WTC11 (cell line): ENCODE measurements at regions not wholly inside any gene's neighbourhood (a gene's known extent, or its start where the extent isn't known, plus 50 kb on each side); places are given as distances from the start of the nearest gene placed in this dataset.

ENCODE experiments used
- E2F4 ChIP-seq: sonication (generic); formaldehyde crosslinking; IDR thresholded peaks from 2 replicates; pipeline ENCODE4 v1.8.1; 2022; ENCODE audit warnings: low read depth, mild to moderate bottlenecking, moderate library complexity, missing genetic modification reagents, borderline replicate concordance
- ERG ChIP-seq: fragments of 250-450 bp; sonication (Bioruptor Pico); IDR thresholded peaks from 2 replicates; pipeline ENCODE4 v1.8.0; 2021; ENCODE audit warnings: mild to moderate bottlenecking
- FOXP1 ChIP-seq: sonication (generic); formaldehyde crosslinking; IDR thresholded peaks from 2 replicates; pipeline ENCODE4 v1.8.0; 2022; ENCODE audit warnings: missing genetic modification reagents, mild to moderate bottlenecking, moderate library complexity, borderline replicate concordance
- GTF2I ChIP-seq: fragments of 250-450 bp; sonication (Bioruptor Pico); conservative IDR thresholded peaks from 2 replicates; pipeline ENCODE4 v1.4.0; 2021; ENCODE audit warnings: mild to moderate bottlenecking
- NR1H2 ChIP-seq: sonication (generic); formaldehyde crosslinking; IDR thresholded peaks from 2 replicates; pipeline ENCODE4 v1.9.0; 2021; ENCODE audit warnings: mild to moderate bottlenecking, moderate library complexity, missing genetic modification reagents
- NR2C2 ChIP-seq: sonication (generic); formaldehyde crosslinking; IDR thresholded peaks from 2 replicates; pipeline ENCODE4 v1.8.0; 2022; ENCODE audit warnings: mild to moderate bottlenecking, missing genetic modification reagents
- RORB ChIP-seq: fragments of 250-450 bp; sonication (Bioruptor Pico); IDR thresholded peaks from 2 replicates; pipeline ENCODE4 v1.9.0; 2021; ENCODE audit warnings: mild to moderate bottlenecking
- ZMAT4 ChIP-seq: fragments of 250-450 bp; sonication (Bioruptor Pico); IDR thresholded peaks from 2 replicates; pipeline ENCODE4 v1.9.0; 2021; ENCODE audit warnings: mild to moderate bottlenecking
- ZNF232 ChIP-seq: sonication (generic); formaldehyde crosslinking; IDR thresholded peaks from 2 replicates; pipeline ENCODE4 v1.8.0; 2022; ENCODE audit warnings: mild to moderate bottlenecking, missing genetic modification reagents
- ZNF281 ChIP-seq: sonication (generic); formaldehyde crosslinking; IDR thresholded peaks from 2 replicates; pipeline ENCODE4 v1.8.0; 2023; ENCODE audit warnings: mild to moderate bottlenecking, missing genetic modification reagents
- TF ChIP-seq, protein P1 (sequence below): sonication (generic); formaldehyde crosslinking; IDR thresholded peaks from 2 replicates; pipeline ENCODE4 v1.8.1; 2023; ENCODE audit warnings: mild to moderate bottlenecking, missing genetic modification reagents, borderline replicate concordance
- TF ChIP-seq, protein P2 (sequence below): fragments of 250-450 bp; sonication (Bioruptor Pico); IDR thresholded peaks from 2 replicates; pipeline ENCODE4 v1.9.0; 2021; ENCODE audit warnings: mild to moderate bottlenecking
- TF ChIP-seq, protein P3 (sequence below): sonication (generic); formaldehyde crosslinking; IDR thresholded peaks from 2 replicates; pipeline ENCODE4 v1.8.1; 2022; ENCODE audit warnings: low read depth, missing genetic modification reagents, borderline replicate concordance

- no peak for TF ChIP-seq ZNF281 (CRISPR knock-in tag)
- TF ChIP-seq E2F4 (CRISPR knock-in tag): no peak
- no peak for TF ChIP-seq NR1H2 (CRISPR knock-in tag)
- TF ChIP-seq RORB (CRISPR knock-in tag): no peak
- TF ChIP-seq, protein P1, sequence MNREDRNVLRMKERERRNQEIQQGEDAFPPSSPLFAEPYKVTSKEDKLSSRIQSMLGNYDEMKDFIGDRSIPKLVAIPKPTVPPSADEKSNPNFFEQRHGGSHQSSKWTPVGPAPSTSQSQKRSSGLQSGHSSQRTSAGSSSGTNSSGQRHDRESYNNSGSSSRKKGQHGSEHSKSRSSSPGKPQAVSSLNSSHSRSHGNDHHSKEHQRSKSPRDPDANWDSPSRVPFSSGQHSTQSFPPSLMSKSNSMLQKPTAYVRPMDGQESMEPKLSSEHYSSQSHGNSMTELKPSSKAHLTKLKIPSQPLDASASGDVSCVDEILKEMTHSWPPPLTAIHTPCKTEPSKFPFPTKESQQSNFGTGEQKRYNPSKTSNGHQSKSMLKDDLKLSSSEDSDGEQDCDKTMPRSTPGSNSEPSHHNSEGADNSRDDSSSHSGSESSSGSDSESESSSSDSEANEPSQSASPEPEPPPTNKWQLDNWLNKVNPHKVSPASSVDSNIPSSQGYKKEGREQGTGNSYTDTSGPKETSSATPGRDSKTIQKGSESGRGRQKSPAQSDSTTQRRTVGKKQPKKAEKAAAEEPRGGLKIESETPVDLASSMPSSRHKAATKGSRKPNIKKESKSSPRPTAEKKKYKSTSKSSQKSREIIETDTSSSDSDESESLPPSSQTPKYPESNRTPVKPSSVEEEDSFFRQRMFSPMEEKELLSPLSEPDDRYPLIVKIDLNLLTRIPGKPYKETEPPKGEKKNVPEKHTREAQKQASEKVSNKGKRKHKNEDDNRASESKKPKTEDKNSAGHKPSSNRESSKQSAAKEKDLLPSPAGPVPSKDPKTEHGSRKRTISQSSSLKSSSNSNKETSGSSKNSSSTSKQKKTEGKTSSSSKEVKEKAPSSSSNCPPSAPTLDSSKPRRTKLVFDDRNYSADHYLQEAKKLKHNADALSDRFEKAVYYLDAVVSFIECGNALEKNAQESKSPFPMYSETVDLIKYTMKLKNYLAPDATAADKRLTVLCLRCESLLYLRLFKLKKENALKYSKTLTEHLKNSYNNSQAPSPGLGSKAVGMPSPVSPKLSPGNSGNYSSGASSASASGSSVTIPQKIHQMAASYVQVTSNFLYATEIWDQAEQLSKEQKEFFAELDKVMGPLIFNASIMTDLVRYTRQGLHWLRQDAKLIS (CRISPR knock-in tag): no peak
- TF ChIP-seq FOXP1: no peak
- no peak for TF ChIP-seq GTF2I (CRISPR knock-in tag)
- no peak for TF ChIP-seq ZNF232 (CRISPR knock-in tag)
- TF ChIP-seq ZMAT4 (CRISPR knock-in tag): no peak
- TF ChIP-seq, protein P2, sequence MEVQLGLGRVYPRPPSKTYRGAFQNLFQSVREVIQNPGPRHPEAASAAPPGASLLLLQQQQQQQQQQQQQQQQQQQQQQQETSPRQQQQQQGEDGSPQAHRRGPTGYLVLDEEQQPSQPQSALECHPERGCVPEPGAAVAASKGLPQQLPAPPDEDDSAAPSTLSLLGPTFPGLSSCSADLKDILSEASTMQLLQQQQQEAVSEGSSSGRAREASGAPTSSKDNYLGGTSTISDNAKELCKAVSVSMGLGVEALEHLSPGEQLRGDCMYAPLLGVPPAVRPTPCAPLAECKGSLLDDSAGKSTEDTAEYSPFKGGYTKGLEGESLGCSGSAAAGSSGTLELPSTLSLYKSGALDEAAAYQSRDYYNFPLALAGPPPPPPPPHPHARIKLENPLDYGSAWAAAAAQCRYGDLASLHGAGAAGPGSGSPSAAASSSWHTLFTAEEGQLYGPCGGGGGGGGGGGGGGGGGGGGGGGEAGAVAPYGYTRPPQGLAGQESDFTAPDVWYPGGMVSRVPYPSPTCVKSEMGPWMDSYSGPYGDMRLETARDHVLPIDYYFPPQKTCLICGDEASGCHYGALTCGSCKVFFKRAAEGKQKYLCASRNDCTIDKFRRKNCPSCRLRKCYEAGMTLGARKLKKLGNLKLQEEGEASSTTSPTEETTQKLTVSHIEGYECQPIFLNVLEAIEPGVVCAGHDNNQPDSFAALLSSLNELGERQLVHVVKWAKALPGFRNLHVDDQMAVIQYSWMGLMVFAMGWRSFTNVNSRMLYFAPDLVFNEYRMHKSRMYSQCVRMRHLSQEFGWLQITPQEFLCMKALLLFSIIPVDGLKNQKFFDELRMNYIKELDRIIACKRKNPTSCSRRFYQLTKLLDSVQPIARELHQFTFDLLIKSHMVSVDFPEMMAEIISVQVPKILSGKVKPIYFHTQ (CRISPR knock-in tag): no peak
- TF ChIP-seq NR2C2 (CRISPR knock-in tag): no peak
- no peak for TF ChIP-seq ERG (CRISPR knock-in tag)
- TF ChIP-seq, protein P3, sequence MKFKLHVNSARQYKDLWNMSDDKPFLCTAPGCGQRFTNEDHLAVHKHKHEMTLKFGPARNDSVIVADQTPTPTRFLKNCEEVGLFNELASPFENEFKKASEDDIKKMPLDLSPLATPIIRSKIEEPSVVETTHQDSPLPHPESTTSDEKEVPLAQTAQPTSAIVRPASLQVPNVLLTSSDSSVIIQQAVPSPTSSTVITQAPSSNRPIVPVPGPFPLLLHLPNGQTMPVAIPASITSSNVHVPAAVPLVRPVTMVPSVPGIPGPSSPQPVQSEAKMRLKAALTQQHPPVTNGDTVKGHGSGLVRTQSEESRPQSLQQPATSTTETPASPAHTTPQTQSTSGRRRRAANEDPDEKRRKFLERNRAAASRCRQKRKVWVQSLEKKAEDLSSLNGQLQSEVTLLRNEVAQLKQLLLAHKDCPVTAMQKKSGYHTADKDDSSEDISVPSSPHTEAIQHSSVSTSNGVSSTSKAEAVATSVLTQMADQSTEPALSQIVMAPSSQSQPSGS (CRISPR knock-in tag): no peak
- TF ChIP-seq, all 79 proteins: peak for 0
Observed at GRCh38 chrX:39891781-39892180, 206.0 kb downstream of the BCOR start (continued).
